Activated CD4-positive, alpha-beta T cell treated with anti-CD3 and anti-CD28 coated beads, Interleukin-2, amount 10 ng/mL, durations not matched to agents 24 days and 14 days (primary cell): ENCODE measurements at regions not wholly inside any gene's neighbourhood (a gene's known extent, or its start where the extent isn't known, plus 50 kb on each side); places are given as distances from the start of the nearest gene placed in this dataset.

Experiments used
- DNase-seq: peaks from one replicate; pipeline ENCODE4 v3.0.0; 2022
- H3K27ac Mint-ChIP-seq: one replicate; pipeline ENCODE4 v1.8.0; 2022; ENCODE audit warnings: mild to moderate bottlenecking, mixed read lengths
- H3K27me3 Mint-ChIP-seq: one replicate; pipeline ENCODE4 v1.8.0; 2022; ENCODE audit warnings: mixed read lengths
- H3K36me3 Mint-ChIP-seq: one replicate; pipeline ENCODE4 v1.8.0; 2022; ENCODE audit warnings: low read depth, mild to moderate bottlenecking, mixed read lengths
- H3K4me1 Mint-ChIP-seq: one replicate; pipeline ENCODE4 v1.8.0; 2021; ENCODE audit warnings: mixed read lengths
- H3K4me3 Mint-ChIP-seq: one replicate; pipeline ENCODE4 v1.8.0; 2022; ENCODE audit warnings: mild to moderate bottlenecking, moderate library complexity, mixed read lengths
- H3K9me3 Mint-ChIP-seq: one replicate; pipeline ENCODE4 v1.8.0; 2021; ENCODE audit warnings: mixed read lengths
- intact Hi-C: fragments of 100-400 bp; cut with micrococcal nuclease; formaldehyde crosslinking; loops from one replicate; pipeline ENCODE4 v1.15.1; 2023

DNA sequence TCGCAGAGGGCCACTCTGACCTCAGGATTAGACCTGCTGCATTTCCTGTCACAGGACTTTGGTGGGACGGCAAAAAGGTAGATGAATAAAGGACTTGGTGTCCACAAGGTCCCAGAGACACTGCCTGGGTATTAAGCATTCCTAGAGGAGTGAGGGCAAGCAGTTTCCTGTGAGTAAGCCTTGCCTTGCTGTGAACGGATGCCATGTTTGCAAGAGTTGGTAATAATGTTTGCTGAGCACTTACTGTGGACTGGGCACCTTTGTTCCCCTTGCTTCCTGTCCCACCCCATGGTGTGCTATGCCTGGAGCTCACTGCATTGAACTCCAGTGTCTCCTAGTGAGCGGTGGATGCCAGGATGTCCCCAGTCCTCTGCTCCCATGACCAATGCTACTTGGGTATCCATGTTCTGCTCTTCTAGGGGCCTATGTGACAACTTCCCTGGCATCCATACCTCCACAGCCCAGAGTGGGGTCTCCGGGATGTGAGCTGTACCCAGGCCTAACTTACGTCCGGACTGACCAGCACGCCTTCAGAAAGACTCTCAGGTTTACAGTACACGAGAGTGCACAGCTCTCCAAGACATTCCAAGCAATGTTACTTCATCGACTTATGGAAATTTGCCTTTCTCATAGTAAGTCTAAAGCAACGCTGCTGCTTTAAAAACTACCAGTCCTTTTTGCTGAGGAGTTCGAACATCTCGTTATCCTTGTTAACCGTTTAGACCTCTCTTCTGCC is 95.5 kb upstream of the MSX1 start:
- intact Hi-C loops: no loop called here
- H3K27me3 Mint-ChIP-seq: no peaks in the 10 kb centered on the region
- no peak overlapping the region for H3K27ac Mint-ChIP-seq
- no peaks in the 10 kb centered on the region for H3K36me3 Mint-ChIP-seq
- peaks cover 11% of the 10 kb centered on the region for H3K9me3 Mint-ChIP-seq
- peaks cover 6% of the 10 kb centered on the region for H3K4me1 Mint-ChIP-seq
- no peak overlapping the region for H3K4me3 Mint-ChIP-seq
- DNase-seq: no peak

- Mint-ChIP-seq H3K36me3 (no peaks in the 10 kb centered on the region), H3K4me1 (peaks cover 6% of the 10 kb centered on the region), H3K27me3 (no peaks in the 10 kb centered on the region), H3K4me3 (peak overlapping the region; percentile 34), H3K27ac (no peak overlapping the region), H3K9me3 (peaks cover 11% of the 10 kb centered on the region)
- intact Hi-C loops: no loop called here
- DNase-seq: peak; percentile 57
Observed at GRCh38 chr4:4762909-4763821, 96.3 kb upstream of the MSX1 start.

DNA sequence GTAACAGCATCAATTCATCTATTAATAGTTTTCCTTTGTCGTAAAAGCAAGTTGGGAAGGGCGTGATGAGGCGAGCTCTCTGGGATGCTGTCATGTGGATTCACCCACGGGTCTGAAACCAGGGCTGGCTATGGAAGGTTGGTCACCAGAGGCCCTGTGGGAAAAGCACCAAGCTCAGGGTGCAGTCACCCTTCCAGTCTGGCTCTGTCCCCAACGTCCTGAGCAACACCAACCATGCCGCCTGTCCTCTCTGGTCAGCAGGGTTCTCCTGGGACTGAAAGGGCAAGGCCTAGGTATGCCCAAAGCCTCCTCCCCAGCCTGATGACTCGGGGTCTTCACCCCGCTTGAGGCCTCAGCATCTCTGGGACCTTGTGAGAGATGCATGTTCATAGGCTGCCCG is 97.2 kb upstream of the MSX1 start:
- Mint-ChIP-seq H3K27ac (no peak overlapping the region), H3K4me3 (no peak overlapping the region), H3K9me3 (peaks cover 9% of the 10 kb centered on the region), H3K36me3 (no peaks in the 10 kb centered on the region), H3K4me1 (peaks cover 6% of the 10 kb centered on the region), H3K27me3 (no peaks in the 10 kb centered on the region)
- intact Hi-C loops: no loop called here
- DNase-seq: no peak

DNA sequence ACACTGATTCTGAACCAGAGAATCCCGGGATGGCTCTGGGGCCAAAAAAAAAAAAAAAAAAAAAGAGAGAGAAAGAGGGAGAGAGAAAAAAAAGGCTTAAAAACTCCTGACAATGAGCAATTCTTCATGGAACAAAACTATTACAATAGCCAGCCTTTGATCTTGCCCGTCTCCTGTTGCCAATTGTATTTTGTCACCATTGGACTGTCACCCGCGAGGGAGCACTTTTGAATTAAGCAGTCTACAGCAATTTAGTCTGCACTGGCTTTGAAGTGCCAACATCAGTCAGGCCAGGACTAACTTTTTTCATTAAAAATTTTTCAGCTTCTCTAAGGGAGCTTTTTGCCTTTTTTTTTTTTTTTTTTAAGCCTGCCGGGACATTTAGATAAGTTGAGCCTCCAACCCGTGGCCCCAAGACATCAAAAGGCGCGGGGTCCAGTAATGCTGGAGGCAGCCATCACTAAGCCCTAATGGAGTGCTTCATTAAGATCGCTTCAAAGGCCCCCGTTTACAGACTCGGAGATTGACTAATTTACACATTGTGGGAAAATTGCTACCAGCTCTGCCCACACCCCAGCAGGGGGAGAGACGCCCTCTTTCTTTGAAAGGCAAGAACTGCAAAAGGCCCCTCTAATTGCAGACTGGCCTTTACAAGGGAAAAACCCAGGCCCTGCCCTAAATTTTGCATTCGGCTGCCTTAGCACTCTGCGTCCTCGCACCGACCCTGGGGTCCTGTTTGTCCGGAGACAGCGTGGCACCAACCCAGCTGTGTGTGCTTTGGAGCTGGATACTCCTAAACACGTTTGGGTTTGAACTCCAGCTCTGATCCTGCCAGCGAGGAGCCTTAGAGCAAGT is 98.1 kb upstream of the MSX1 start:
- DNase-seq: no peak
- Mint-ChIP-seq H3K4me1 (peaks cover 6% of the 10 kb centered on the region), H3K9me3 (peaks cover 7% of the 10 kb centered on the region), H3K36me3 (no peaks in the 10 kb centered on the region), H3K4me3 (no peak overlapping the region), H3K27me3 (no peaks in the 10 kb centered on the region), H3K27ac (no peak overlapping the region)
- intact Hi-C loops: no loop called here

DNA sequence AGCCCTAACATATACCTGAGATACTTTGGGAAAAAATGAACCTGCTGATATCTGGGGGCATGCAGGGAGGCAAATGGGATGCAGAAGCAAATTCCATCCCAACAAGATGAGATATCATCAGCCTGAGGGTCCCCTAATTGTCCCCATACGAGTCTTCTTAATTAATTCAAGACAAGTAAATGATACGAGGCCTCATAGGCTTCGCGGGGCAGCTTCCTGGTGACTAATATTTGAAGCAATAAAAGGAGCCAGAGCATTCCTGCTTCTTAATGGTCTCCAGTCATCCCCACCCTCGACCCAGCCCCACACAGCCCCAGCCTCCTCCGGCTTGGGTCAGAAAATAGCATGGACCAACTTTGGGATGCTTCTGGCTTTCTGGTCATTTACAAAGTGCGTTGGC is 99.6 kb upstream of the MSX1 start:
- Mint-ChIP-seq H3K27ac (no peak overlapping the region), H3K4me3 (no peak overlapping the region), H3K9me3 (peaks cover 7% of the 10 kb centered on the region), H3K4me1 (peaks cover 6% of the 10 kb centered on the region), H3K27me3 (no peaks in the 10 kb centered on the region), H3K36me3 (no peaks in the 10 kb centered on the region)
- DNase-seq: no peak
- intact Hi-C loops: no loop called here

- Mint-ChIP-seq H3K36me3 (no peaks in the 10 kb centered on the region), H3K27ac (no peak overlapping the region), H3K9me3 (peaks cover 3% of the 10 kb centered on the region), H3K4me1 (peaks cover 6% of the 10 kb centered on the region), H3K4me3 (no peak overlapping the region), H3K27me3 (peaks cover under 1% of the 10 kb centered on the region)
- intact Hi-C loops: no loop called here
- DNase-seq: no peak
Observed at GRCh38 chr4:4759232-4759631, 100.2 kb upstream of the MSX1 start.

DNA sequence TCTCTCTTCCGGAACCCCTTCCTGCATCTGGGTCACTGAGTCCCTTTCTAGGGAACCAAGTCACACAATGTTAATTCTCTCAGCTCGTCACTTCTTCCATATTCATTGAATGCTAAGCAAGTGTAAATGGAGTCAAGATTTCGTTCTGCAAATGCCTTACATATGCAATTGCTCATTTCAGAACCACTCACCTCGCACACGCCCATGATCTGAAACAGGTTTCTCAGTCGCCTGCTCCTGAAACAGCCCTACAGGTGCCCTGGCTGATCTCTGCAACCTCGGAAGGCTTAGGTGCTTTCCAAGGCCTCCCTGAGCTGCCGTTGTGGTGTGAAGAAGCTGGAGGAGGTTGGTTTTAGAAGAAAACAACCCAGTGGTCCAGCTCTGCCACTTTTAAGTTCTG is 100.8 kb upstream of the MSX1 start:
- intact Hi-C loops: no loop called here
- peaks cover 2% of the 10 kb centered on the region for H3K27me3 Mint-ChIP-seq
- no peak overlapping the region for H3K27ac Mint-ChIP-seq
- no peak overlapping the region for H3K4me3 Mint-ChIP-seq
- H3K9me3 Mint-ChIP-seq: no peaks in the 10 kb centered on the region
- no peak for DNase-seq
- peaks cover 6% of the 10 kb centered on the region for H3K4me1 Mint-ChIP-seq
- no peaks in the 10 kb centered on the region for H3K36me3 Mint-ChIP-seq

GRCh38 chr4:4755306-4755705 is 104.2 kb upstream of the MSX1 start:
- Mint-ChIP-seq H3K27me3 (peaks cover 8% of the 10 kb centered on the region), H3K4me3 (no peak overlapping the region), H3K9me3 (no peaks in the 10 kb centered on the region), H3K27ac (no peak overlapping the region), H3K4me1 (no peaks in the 10 kb centered on the region), H3K36me3 (no peaks in the 10 kb centered on the region)
- intact Hi-C loops: no loop called here
- no peak for DNase-seq

GRCh38 chr4:4754641-4755040 is 104.8 kb upstream of the MSX1 start:
- Mint-ChIP-seq H3K4me3 (no peak overlapping the region), H3K9me3 (no peaks in the 10 kb centered on the region), H3K36me3 (no peaks in the 10 kb centered on the region), H3K27me3 (peaks cover 8% of the 10 kb centered on the region), H3K27ac (no peak overlapping the region), H3K4me1 (no peaks in the 10 kb centered on the region)
- intact Hi-C loops: no loop called here
- DNase-seq: no peak

DNA sequence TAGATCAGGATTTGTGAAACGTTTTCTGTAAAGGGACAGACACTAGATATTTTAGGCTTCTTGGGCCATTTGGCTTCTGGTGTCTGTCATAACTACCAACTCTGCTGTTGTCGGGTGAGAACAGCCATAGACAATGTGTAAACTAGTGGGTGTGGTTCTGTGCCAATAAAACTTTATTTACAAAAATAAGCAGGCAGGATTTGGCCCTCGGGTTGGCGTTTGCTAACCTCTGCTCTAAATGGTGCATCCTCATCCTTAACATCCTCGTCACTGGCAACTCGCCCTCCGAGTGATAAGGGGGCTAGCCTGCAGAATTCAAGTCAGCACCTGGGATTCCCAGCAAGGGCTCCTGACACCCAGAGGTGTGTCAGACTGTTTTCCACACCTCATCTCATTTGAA is 105.8 kb upstream of the MSX1 start:
- Mint-ChIP-seq H3K9me3 (no peaks in the 10 kb centered on the region), H3K27ac (no peak overlapping the region), H3K4me3 (no peak overlapping the region), H3K27me3 (peaks cover 8% of the 10 kb centered on the region), H3K4me1 (no peaks in the 10 kb centered on the region), H3K36me3 (no peaks in the 10 kb centered on the region)
- intact Hi-C loops: no loop called here
- DNase-seq: no peak

DNA sequence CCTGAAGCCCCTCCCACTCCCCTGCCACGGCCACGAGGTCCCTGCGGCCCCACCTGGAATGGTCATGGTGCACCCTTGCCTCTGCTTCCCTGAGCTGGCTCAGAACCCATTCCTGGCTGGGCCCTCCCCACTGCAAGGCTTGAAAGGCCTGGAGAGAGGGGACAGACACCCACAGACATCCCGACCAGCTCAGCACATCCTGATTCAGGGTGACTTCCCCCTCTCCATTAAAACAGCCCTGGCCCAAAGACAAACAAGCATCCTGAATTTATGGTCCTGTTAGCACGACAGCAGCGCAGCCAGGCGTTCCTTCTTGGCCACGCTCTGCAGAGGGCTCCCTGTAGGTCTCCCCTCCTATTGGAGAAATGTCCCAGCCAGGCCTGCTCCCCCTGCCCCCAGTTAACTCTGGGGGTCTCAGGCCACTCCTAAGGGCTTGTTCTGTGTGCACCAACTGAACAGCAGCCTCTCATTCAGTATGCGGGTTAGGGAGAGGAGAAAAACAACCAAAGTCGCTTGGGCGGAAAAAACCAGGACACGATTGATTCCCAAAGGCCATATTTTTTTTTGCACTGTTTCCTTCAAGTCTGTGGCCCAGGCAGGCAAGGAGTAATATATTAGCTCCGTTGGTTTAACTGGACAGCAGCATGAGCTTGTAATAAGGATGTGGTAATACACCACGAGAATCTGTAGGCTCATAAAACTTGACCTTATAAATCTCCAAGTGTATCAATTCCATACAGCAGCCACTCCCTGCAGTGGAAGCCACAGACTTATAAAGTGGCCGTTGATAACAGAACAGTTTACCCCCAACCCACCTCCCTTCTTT is 106.7 kb upstream of the MSX1 start:
- H3K27ac Mint-ChIP-seq: no peak overlapping the region
- no peak overlapping the region for H3K4me3 Mint-ChIP-seq
- H3K36me3 Mint-ChIP-seq: no peaks in the 10 kb centered on the region
- peaks cover 8% of the 10 kb centered on the region for H3K27me3 Mint-ChIP-seq
- H3K9me3 Mint-ChIP-seq: peaks cover 4% of the 10 kb centered on the region
- intact Hi-C loops: no loop called here
- no peaks in the 10 kb centered on the region for H3K4me1 Mint-ChIP-seq
- DNase-seq: no peak

GRCh38 chr4:4752025-4752424 is 107.4 kb upstream of the MSX1 start:
- Mint-ChIP-seq H3K27ac (no peak overlapping the region), H3K27me3 (peaks cover 8% of the 10 kb centered on the region), H3K36me3 (no peaks in the 10 kb centered on the region), H3K4me1 (no peaks in the 10 kb centered on the region), H3K9me3 (peaks cover 4% of the 10 kb centered on the region), H3K4me3 (no peak overlapping the region)
- no peak for DNase-seq
- intact Hi-C loops: no loop called here

DNA sequence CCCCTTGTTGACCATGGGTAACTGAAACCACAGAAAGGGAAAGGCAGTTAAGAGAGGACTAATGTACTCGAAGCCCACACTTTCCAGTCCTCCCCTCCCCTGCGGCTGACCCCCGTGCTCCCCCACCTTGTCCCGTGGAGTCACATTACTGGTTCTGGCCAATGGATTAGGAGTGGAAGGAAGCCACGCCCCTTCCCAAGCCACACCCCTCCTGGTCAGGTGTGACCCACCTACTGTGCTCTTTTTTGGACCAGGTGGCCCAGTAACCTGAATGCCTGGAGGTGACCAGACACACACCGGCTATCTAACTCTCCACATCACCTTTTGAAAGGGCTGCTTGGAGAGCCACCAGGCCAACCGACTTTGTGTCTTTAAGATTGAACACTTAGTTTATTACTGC is 109.3 kb upstream of the MSX1 start:
- Mint-ChIP-seq H3K9me3 (peaks cover 4% of the 10 kb centered on the region), H3K4me3 (no peak overlapping the region)

More for the DNA sequence above, 109.3 kb upstream of the MSX1 start:
- no peaks in the 10 kb centered on the region for H3K4me1 Mint-ChIP-seq
- no peaks in the 10 kb centered on the region for H3K36me3 Mint-ChIP-seq
- no peak for DNase-seq
- H3K27me3 Mint-ChIP-seq: peaks cover 8% of the 10 kb centered on the region
- intact Hi-C loops: no loop called here
- H3K27ac Mint-ChIP-seq: no peak overlapping the region
